HepG2 (cell line): ENCODE measurements at regions not wholly inside any gene's neighbourhood (a gene's known extent, or its start where the extent isn't known, plus 50 kb on each side); places are given as distances from the start of the nearest gene placed in this dataset.
"Not testable (repeated sequence)": the region's sequence is repeated elsewhere in the genome, so short reads cannot be mapped to it uniquely, and the experiment has no call there.

ENCODE experiments used
- CTCF ChIP-seq: sonication (generic); formaldehyde crosslinking; IDR thresholded peaks from 2 replicates; pipeline ENCODE4 v1.5.0; 2020; ENCODE audit warnings: mild to moderate bottlenecking, missing genetic modification reagents, moderate library complexity
- ESRRA ChIP-seq: sonication (generic); formaldehyde crosslinking; IDR thresholded peaks from 2 replicates; pipeline ENCODE4 v1.5.1; 2020; ENCODE audit warnings: mild to moderate bottlenecking, low read depth, missing genetic modification reagents
- FOXK2 ChIP-seq: fragments of 450-650 bp; IDR thresholded peaks from 2 replicates; pipeline ENCODE4 v1.6.1; 2016
- HMG20A ChIP-seq: IDR thresholded peaks from 2 replicates; pipeline ENCODE4 v1.6.1; 2016; ENCODE audit warnings: borderline replicate concordance
- RAD21 ChIP-seq: fragments of 450-650 bp; formaldehyde crosslinking; IDR thresholded peaks from 2 replicates; pipeline ENCODE4 v1.5.0; 2020; ENCODE audit warnings: mild to moderate bottlenecking
- REST ChIP-seq, 2 experiments: IDR thresholded peaks; 2 replicates each; pipeline ENCODE4 v1.6.1; 2011 to 2012; ENCODE audit warnings: low read length in 2 of 2, borderline replicate concordance in 1 of 2, low read depth in 1 of 2, mild to moderate bottlenecking in 1 of 2, moderate library complexity in 1 of 2
- ZNF253 ChIP-seq: sonication (generic); formaldehyde crosslinking; IDR thresholded peaks from 2 replicates; pipeline ENCODE4 v1.8.0; 2022; ENCODE audit warnings: mild to moderate bottlenecking, missing genetic modification reagents, borderline replicate concordance
- TF ChIP-seq, protein P1 (sequence below), 2 experiments: sonication (generic) in 1 of 2; formaldehyde crosslinking in 1 of 2; IDR thresholded peaks; 2 replicates each; pipeline versions ENCODE4 v1.4.0 to v1.6.1; 2018 to 2020; ENCODE audit warnings: missing genetic modification reagents in 2 of 2, borderline replicate concordance in 1 of 2, low read depth in 1 of 2, mild to moderate bottlenecking in 1 of 2, missing biosample characterization in 1 of 2

DNA sequence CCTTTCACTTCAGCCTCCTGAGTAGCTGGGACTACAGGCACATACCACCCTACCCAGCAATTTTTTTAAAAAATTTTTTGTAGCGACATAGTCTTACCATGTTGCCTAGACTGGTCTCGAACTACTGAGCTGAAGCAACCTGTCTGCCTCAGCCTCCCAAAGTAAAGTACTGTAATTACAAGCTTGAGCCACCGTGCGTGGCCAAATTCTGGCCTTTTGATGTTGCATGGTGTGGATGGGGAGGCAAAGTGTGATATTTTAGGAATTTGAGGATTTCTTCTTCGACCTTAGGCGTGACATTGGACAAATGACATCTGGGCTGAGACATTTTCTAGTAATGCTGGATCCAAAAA lies 81.8 kb downstream of the SYT15B start:
- TF ChIP-seq FOXK2; CTCF (CRISPR knock-in tag); HMG20A (CRISPR knock-in tag); REST (IDR thresholded peaks at IDR 0.05; ENCODE audit: borderline replicate concordance in 1 of 2, low read depth in 1 of 2, low read length in 2 of 2); RAD21 (CRISPR knock-in tag); ZNF253 (CRISPR knock-in tag); ESRRA: not testable (repeated sequence)
- TF ChIP-seq, protein P1, sequence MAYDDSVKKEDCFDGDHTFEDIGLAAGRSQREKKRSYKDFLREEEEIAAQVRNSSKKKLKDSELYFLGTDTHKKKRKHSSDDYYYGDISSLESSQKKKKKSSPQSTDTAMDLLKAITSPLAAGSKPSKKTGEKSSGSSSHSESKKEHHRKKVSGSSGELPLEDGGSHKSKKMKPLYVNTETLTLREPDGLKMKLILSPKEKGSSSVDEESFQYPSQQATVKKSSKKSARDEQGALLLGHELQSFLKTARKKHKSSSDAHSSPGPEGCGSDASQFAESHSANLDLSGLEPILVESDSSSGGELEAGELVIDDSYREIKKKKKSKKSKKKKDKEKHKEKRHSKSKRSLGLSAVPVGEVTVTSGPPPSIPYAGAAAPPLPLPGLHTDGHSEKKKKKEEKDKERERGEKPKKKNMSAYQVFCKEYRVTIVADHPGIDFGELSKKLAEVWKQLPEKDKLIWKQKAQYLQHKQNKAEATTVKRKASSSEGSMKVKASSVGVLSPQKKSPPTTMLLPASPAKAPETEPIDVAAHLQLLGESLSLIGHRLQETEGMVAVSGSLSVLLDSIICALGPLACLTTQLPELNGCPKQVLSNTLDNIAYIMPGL (CRISPR knock-in tag; IDR thresholded peaks at IDR 0.05; ENCODE audit: borderline replicate concordance in 1 of 2, low read depth in 1 of 2): not testable (repeated sequence)
